K562 (cell line): ENCODE measurements at regions not wholly inside any gene's neighbourhood (a gene's known extent, or its start where the extent isn't known, plus 50 kb on each side); places are given as distances from the start of the nearest gene placed in this dataset.

Experiments
- CEBPZ ChIP-seq: fragments of 150-350 bp; IDR thresholded peaks from 2 replicates; pipeline ENCODE4 v1.6.1; 2014; ENCODE audit warnings: low read depth, mild to moderate bottlenecking, low read length, borderline replicate concordance
- HMG20A ChIP-seq: fragments of 450-650 bp; formaldehyde crosslinking; conservative IDR thresholded peaks from 2 replicates; pipeline ENCODE4 v1.4.0; 2020; ENCODE audit warnings: mild to moderate bottlenecking, mixed read lengths
- MAFF ChIP-seq: IDR thresholded peaks from 2 replicates; pipeline ENCODE4 v1.6.1; 2012; ENCODE audit warnings: low read length, improper control_type of control experiment
- YY1 ChIP-seq, 3 experiments: IDR thresholded peaks; 2 replicates each; pipeline ENCODE4 v1.6.1; 2011; ENCODE audit warnings: low read length in 2 of 3, mild to moderate bottlenecking in 2 of 3, moderate library complexity in 2 of 3, borderline replicate concordance in 1 of 3, control low read depth in 1 of 3, low read depth in 1 of 3; ENCODE audit not compliant: insufficient read depth in 3 of 3, insufficient replicate concordance in 2 of 3, control insufficient read depth in 1 of 3, insufficient read length in 1 of 3; ENCODE audit errors: extremely low read depth in 1 of 3

- TF ChIP-seq MAFF (no peak), HMG20A (CRISPR knock-in tag) (no peak), CEBPZ (no peak), YY1 (IDR thresholded peaks at IDR 0.05; ENCODE audit: borderline replicate concordance in 1 of 3, control insufficient read depth in 1 of 3, extremely low read depth in 1 of 3, insufficient read depth in 3 of 3, insufficient read length in 1 of 3, insufficient replicate concordance in 2 of 3, low read depth in 1 of 3, low read length in 2 of 3) (no peak)
Measured at GRCh38 chr2:52395912-52396311, 1364.0 kb upstream of the NRXN1 start.
